ENCODE measurements at regions not wholly inside any gene's neighbourhood (a gene's known extent, or its start where the extent isn't known, plus 50 kb on each side); places are given as distances from the start of the nearest gene placed in this dataset.

- TF ChIP-seq REST (IDR thresholded peaks at IDR 0.05; ENCODE audit: insufficient replicate concordance, low read depth) = no peak
- no peak for TF ChIP-seq CTCF (IDR thresholded peaks at IDR 0.05; ENCODE audit: insufficient read depth, low read length)
- TF ChIP-seq POLR2AphosphoS5 (IDR thresholded peaks at IDR 0.05; ENCODE audit: low read depth) = no peak
- TF ChIP-seq GABPA (IDR thresholded peaks at IDR 0.05; ENCODE audit: low read depth) = no peak
These were observed 298.1 kb downstream of the ZEB1 start for GRCh38 chr10:31617133-31617532.

Data from HL-60 (cell line).